AG09319 (cell line): ENCODE measurements at regions not wholly inside any gene's neighbourhood (a gene's known extent, or its start where the extent isn't known, plus 50 kb on each side); places are given as distances from the start of the nearest gene placed in this dataset.

Source experiments
- DNase-seq: peaks from one replicate; pipeline ENCODE4 v3.0.0-alpha.2; 2010; ENCODE audit warnings: low read depth; ENCODE audit errors: extremely low read depth
- TF ChIP-seq, protein P1 (sequence below): IDR thresholded peaks from 2 replicates; pipeline ENCODE4 v1.5.1; 2011; ENCODE audit warnings: low read depth, mild to moderate bottlenecking, inconsistent platforms, low read length, moderate library complexity

- DNase-seq, result no peak
- TF ChIP-seq, protein P1, sequence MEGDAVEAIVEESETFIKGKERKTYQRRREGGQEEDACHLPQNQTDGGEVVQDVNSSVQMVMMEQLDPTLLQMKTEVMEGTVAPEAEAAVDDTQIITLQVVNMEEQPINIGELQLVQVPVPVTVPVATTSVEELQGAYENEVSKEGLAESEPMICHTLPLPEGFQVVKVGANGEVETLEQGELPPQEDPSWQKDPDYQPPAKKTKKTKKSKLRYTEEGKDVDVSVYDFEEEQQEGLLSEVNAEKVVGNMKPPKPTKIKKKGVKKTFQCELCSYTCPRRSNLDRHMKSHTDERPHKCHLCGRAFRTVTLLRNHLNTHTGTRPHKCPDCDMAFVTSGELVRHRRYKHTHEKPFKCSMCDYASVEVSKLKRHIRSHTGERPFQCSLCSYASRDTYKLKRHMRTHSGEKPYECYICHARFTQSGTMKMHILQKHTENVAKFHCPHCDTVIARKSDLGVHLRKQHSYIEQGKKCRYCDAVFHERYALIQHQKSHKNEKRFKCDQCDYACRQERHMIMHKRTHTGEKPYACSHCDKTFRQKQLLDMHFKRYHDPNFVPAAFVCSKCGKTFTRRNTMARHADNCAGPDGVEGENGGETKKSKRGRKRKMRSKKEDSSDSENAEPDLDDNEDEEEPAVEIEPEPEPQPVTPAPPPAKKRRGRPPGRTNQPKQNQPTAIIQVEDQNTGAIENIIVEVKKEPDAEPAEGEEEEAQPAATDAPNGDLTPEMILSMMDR, result no peak
These were observed 741.4 kb upstream of the LRRTM4 start for GRCh38 chr2:78263571-78263970.

- DNase-seq, result no peak
- TF ChIP-seq, protein P1, result no peak
These were observed 742.0 kb upstream of the LRRTM4 start for GRCh38 chr2:78264130-78264529.

- TF ChIP-seq, protein P1, result no peak
- DNase-seq, result no peak
These were observed 744.3 kb upstream of the REG3G start for GRCh38 chr2:78281164-78281563.

GRCh38 chr2:78290581-78291214 lies 734.8 kb upstream of the REG3G start:
- no peak for DNase-seq
- TF ChIP-seq, protein P1, result no peak

- DNase-seq, result no peak
- TF ChIP-seq, protein P1, result no peak
These were observed 731.7 kb upstream of the REG3G start for GRCh38 chr2:78293768-78294167.

DNA sequence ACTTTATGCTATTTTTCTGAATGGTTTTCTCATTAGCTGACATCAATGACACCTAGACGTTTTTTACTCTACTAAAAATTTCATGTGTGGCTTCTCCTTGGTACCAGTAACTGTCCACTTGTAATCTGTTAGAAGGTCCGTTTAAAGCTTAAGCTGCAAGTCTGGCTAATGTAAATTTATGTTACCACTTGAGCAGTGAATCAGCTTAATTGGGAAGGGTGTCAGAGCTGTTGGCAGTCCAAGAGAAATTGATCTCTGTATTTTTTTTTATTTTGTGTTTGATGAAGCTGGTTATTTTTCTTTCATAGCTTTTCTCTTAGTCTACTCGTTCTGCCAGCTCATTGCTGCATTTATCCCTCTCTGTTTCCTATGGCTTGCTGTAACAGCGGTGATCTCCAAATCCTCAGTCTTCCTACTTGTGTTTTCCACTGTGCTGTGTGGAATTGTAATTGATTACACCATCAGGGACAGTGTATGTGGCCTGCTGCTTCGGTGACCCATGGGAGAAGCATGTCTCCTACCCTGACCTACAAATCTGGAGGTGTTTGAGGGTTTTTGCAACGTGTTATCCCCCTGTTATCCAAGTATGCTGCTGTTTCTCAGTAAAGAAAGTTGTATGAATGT lies 724.2 kb upstream of the REG3G start:
- no peak for DNase-seq
- TF ChIP-seq, protein P1, result no peak

- no peak for DNase-seq
- TF ChIP-seq, protein P1, result no peak
These were observed 720.8 kb upstream of the REG3G start for GRCh38 chr2:78304678-78305077.
